D721Med (cell line): ENCODE measurements at regions not wholly inside any gene's neighbourhood (a gene's known extent, or its start where the extent isn't known, plus 50 kb on each side); places are given as distances from the start of the nearest gene placed in this dataset.

Experiments
- DNase-seq: peaks from one replicate; pipeline ENCODE4 v3.0.0; 2011; ENCODE audit warnings: low spot score; ENCODE audit not compliant: insufficient read length
- FAIRE-seq: peaks from 2 replicates; lab custom pipeline; 2011; peaks lifted over from hg19 to GRCh38; lab: Jason Lieb, UNC
- TF ChIP-seq, protein P1 (sequence below): IDR thresholded peaks from 2 replicates; pipeline ENCODE4 v1.5.1; 2012; ENCODE audit warnings: mild to moderate bottlenecking, control low read depth; ENCODE audit not compliant: insufficient read depth; ENCODE audit errors: missing control alignments

DNA sequence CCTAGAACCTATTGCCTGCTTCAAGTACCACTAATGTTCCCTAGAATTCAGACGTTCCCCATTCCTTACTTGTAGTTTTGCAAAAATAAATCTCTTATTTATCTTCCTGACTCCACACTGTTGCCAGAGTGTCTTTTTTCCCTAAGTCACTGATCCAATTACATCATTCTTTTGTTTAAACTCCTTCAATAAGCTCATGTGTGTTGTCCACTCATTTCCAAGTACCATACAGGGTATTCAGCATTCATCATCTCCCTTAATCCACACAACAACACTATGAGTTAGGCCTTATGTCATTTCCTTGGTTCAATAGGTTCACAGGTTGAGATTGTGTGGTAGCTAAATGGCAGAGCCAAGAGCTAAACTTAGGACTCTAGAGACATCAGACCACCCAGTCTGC is 119.9 kb upstream of the RHOBTB1 start:
- no peak for DNase-seq
- FAIRE-seq = no peak
- TF ChIP-seq, protein P1, sequence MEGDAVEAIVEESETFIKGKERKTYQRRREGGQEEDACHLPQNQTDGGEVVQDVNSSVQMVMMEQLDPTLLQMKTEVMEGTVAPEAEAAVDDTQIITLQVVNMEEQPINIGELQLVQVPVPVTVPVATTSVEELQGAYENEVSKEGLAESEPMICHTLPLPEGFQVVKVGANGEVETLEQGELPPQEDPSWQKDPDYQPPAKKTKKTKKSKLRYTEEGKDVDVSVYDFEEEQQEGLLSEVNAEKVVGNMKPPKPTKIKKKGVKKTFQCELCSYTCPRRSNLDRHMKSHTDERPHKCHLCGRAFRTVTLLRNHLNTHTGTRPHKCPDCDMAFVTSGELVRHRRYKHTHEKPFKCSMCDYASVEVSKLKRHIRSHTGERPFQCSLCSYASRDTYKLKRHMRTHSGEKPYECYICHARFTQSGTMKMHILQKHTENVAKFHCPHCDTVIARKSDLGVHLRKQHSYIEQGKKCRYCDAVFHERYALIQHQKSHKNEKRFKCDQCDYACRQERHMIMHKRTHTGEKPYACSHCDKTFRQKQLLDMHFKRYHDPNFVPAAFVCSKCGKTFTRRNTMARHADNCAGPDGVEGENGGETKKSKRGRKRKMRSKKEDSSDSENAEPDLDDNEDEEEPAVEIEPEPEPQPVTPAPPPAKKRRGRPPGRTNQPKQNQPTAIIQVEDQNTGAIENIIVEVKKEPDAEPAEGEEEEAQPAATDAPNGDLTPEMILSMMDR = no peak

DNA sequence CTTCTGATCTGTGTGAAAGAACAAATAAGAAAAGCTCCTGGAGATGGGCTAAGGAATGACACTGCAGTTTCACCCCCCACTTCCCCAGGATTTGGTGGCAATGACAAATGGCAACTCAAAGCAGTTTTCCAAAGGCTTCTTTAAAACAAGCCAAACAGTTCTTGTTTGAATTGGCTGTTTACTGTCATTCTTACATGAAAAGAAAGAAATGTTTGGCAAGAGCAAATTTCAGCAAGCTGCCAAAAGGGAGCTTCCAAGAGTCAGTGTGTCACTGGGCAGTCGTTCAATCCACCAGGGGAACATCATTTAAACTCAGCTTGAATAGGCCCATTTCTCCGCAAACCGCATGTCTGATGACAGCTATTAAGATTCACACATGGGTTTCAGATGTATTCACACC is 119.0 kb upstream of the RHOBTB1 start:
- DNase-seq (no peak), FAIRE-seq (no peak)
- TF ChIP-seq, protein P1 = no peak

DNA sequence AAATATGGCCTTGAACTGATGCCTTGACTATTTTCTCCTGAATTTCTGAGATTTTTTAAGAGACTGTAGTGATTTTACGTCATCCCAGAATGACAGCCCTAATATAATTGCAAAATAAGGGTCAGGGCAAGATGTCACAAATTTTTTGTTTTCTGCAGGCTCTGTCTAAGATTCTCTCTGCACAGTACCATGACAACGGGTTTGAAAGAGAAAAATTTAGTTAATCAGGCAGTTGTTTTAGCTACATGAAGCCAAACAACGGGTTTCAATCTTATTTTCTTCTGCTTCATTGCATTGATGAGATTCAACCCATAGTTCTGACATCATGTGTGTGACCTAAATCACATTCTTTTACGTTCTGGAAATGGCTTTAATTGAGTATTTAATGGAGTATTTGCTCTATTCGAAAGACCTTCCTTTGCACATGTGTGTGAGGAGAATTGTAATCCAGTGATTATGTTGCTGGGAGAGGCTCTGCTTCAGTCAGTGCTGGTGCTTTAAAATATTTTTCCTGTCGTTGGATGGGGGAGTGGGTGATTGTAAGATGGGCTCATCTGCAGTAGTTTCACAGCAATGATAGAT is 118.0 kb upstream of the RHOBTB1 start:
- TF ChIP-seq, protein P1 = no peak
- FAIRE-seq (no peak), DNase-seq (no peak)

DNA sequence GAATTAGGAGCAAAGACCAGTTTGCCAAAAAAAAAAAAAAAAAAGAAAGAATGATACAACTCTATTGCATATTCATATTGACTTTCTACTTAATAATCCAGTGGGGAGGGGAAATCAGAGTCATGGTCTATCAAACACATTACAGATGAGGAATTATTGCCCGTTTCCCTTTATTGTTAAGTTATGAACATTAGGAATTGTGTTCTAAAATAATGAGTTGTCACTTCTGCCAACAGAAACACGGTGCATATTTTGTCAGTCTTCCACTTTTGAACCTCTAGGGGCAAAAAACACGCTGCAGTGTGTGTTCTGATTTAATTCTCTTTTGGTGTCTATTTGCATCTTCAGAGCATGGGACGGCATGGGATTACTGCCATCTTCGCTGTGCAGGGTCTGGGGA is 115.7 kb upstream of the RHOBTB1 start:
- FAIRE-seq (no peak), DNase-seq (no peak)
- TF ChIP-seq, protein P1 = no peak

DNA sequence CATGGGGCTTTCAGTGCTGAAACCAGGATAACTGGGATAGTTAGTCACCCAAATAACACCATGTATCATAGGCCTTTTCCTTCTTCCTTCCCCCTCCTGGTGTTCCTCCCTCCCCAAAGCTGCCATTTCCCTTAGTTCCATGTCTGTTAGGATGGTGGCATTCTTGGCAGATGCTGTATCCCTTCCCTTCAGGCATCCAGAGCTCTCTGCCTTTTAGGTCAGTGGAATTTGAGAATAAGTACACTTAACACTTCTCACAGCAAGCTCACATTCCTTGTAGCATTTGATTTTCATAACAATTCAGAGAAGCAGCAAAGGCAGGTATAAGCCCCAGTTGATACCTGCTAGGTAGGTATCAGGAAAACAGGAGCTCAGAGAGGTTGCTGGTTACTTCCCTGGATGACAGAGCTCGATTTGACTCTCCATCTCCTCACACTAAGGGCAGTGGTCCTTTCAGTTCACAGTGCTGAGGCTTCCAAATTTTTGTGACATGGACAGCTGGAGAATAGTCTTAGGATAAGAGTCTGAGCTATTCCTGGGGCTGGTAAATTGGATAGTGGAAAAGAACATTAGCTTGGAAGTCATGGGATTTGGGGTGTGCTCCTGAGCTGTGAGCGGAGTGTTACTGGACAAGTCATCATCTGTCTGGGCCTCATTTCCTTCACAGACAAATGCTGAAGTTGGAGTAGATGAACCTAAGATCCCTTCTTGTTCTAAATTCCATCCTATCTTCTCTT is 108.7 kb upstream of the RHOBTB1 start:
- TF ChIP-seq, protein P1 = no peak
- no peak for FAIRE-seq
- DNase-seq = no peak

DNA sequence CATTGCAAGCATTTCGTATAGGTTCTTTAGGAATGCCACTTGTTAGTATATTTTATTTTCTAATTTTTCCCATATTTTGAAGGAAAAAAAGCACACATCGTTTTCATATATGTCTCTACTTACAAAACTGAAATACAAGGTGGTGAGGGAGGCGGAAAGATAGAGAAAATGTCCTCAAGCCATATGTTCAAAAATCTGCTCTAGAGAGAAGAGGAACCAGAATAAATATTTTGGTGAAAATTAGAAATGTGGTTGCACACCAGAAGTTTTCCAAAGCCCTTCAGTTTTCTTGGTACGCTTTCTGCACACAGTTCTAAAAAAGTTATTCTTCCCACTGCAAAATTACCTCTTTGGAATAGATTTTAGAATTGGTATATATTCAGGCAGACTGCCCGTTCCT is 107.4 kb upstream of the RHOBTB1 start:
- DNase-seq (no peak), FAIRE-seq (no peak)
- TF ChIP-seq, protein P1 = no peak

DNA sequence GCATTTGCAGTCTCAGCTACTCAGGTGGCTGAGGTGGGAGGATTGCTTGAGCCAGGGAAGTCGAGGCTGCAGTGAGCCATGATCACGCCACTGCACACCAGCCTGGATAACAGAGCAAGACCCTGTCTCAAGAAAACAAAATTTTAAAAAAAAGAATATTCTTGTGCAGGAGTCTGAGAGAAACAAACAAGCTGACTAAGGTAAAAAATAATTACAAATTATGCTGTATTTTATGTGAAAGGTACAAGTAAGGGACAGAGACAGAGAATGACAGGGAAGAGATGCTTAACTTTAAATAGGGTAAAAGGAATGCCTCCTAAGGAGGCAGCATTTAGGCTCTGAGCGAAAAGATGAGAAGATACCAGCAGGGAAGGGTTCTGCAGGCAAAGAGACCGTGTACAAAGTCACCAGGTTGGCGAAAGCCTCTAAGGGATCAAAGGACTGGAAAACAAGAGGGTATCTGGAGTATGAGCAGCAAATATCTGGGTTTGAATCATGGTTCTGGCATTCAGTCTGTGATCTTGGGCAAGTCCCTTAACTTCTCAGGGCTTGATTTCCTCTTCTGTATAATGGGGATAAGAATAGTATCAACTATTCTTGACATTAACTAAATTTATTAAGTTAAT is 106.2 kb upstream of the RHOBTB1 start:
- TF ChIP-seq, protein P1 = no peak
- DNase-seq (no peak), FAIRE-seq (no peak)
